Neural progenitor cell (in vitro differentiated cells): ENCODE measurements at regions not wholly inside any gene's neighbourhood (a gene's known extent, or its start where the extent isn't known, plus 50 kb on each side); places are given as distances from the start of the nearest gene placed in this dataset.

Experiments
- DNase-seq: peaks from one replicate; pipeline ENCODE4 v3.0.0-alpha.2; 2016; ENCODE audit warnings: low spot score
- H2AFZ ChIP-seq: fragments of 200-600 bp; sonication (generic); replicated peaks from 2 replicates; pipeline ENCODE4 v1.6.1; 2016; ENCODE audit warnings: antibody characterized with exemption
- H3F3A ChIP-seq: fragments of 200-600 bp; sonication (generic); 2 replicates; pipeline ENCODE4 v1.6.1; 2016; ENCODE audit warnings: antibody characterized with exemption, low read depth
- H3K27ac ChIP-seq: fragments of 200-600 bp; sonication (generic); 2 replicates; pipeline ENCODE4 v1.5.1; 2016; ENCODE audit warnings: mild to moderate bottlenecking
- H3K27me3 ChIP-seq: fragments of 200-600 bp; sonication (generic); 2 replicates; pipeline ENCODE4 v1.6.1; 2016; ENCODE audit warnings: mild to moderate bottlenecking, moderate library complexity
- H3K36me3 ChIP-seq: fragments of 200-600 bp; sonication (generic); 2 replicates; pipeline ENCODE4 v1.5.1; 2016
- H3K4me1 ChIP-seq: fragments of 200-600 bp; sonication (generic); 2 replicates; pipeline ENCODE4 v1.6.1; 2016; ENCODE audit warnings: mixed run types
- H3K4me2 ChIP-seq: fragments of 200-600 bp; sonication (generic); 2 replicates; pipeline ENCODE4 v1.6.1; 2016
- H3K4me3 ChIP-seq: fragments of 200-600 bp; sonication (generic); 2 replicates; pipeline ENCODE4 v1.5.1; 2016
- H3K79me2 ChIP-seq: fragments of 200-600 bp; sonication (generic); 2 replicates; pipeline ENCODE4 v1.6.1; 2016; ENCODE audit warnings: low read depth
- H3K9ac ChIP-seq: fragments of 200-600 bp; sonication (generic); 2 replicates; pipeline ENCODE4 v1.6.1; 2016
- H3K9me3 ChIP-seq: fragments of 200-600 bp; sonication (generic); 2 replicates; pipeline ENCODE4 v1.5.1; 2016; ENCODE audit warnings: low read depth
- H4K20me1 ChIP-seq: fragments of 200-600 bp; sonication (generic); 2 replicates; pipeline ENCODE4 v1.6.1; 2016; ENCODE audit warnings: low read depth
- H3K27ac Mint-ChIP-seq: 3 replicates; pipeline ENCODE4 v1.8.0; 2021; ENCODE audit warnings: mixed read lengths
- H3K27me3 Mint-ChIP-seq: 2 replicates; pipeline ENCODE4 v1.8.0; 2022; ENCODE audit warnings: low read depth, mild to moderate bottlenecking, inconsistent platforms, moderate library complexity, mixed read lengths; ENCODE audit not compliant: insufficient read depth
- H3K36me3 Mint-ChIP-seq: 3 replicates; pipeline ENCODE4 v1.8.0; 2021; ENCODE audit warnings: mixed read lengths
- H3K4me1 Mint-ChIP-seq: 3 replicates; pipeline ENCODE4 v1.8.0; 2021; ENCODE audit warnings: mixed read lengths
- H3K4me3 Mint-ChIP-seq: 3 replicates; pipeline ENCODE4 v1.8.0; 2021; ENCODE audit warnings: mild to moderate bottlenecking, moderate library complexity, mixed read lengths
- H3K9me3 Mint-ChIP-seq: 3 replicates; pipeline ENCODE4 v1.8.0; 2020; ENCODE audit warnings: mixed read lengths
- EZH2 ChIP-seq: fragments of 200-600 bp; sonication (generic); IDR thresholded peaks from 2 replicates; pipeline ENCODE4 v1.6.1; 2017; ENCODE audit warnings: antibody characterized with exemption, mild to moderate bottlenecking, moderate library complexity
- EZH2phosphoT487 ChIP-seq: fragments of 200-600 bp; sonication (generic); IDR thresholded peaks from 2 replicates; pipeline ENCODE4 v1.6.1; 2017; ENCODE audit warnings: antibody characterized with exemption
- TF ChIP-seq, protein P1 (sequence below): fragments of 200-600 bp; sonication (generic); IDR thresholded peaks from 2 replicates; pipeline ENCODE4 v1.5.1; 2017; ENCODE audit warnings: antibody characterized with exemption, mild to moderate bottlenecking

DNA sequence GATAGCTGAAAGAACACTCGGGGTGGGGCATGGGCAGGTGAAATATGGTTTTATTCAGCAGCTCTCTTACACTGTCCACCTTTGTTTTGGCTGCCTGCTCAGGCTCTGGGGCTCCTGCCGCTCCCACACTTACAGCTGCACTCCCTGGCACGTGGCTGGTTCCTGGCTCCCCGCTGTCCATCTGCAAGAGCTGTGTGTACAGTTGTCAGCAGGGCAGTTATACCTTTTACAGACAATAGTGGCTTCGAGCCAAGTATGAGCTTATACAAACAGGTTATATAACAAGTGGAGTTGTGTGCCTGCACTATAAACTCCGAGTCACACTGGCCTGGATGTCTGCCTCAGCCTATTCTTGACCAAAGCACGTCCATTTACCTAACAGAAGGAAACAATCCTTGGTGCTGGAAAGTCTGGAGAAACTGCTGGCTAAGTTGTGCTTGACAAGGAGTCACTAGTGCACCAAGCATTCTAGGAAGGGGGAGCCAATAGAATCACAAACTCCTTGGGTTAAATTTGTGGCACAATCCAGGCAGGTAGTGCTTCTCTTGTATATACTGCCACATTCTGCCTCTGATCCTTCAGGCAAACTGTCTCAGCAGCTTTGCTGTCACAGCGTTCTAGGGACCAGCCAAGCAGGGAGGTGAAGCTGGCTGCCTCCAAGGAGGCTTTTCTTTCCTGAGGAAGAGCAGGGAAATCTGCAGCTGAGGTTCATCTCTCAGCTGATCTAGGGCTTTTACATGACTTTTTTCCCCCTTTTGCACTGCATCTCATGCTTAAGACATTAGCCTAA is 68.2 kb downstream of the NHLRC3 start:
- Histone ChIP-seq H3K4me1 (peaks cover 14% of the 10 kb centered on the region), H3K27me3 (no peaks in the 10 kb centered on the region), H3K36me3 (no peaks in the 10 kb centered on the region), H3F3A (peaks cover 7% of the 10 kb centered on the region), H4K20me1 (no peaks in the 10 kb centered on the region), H3K79me2 (no peaks in the 10 kb centered on the region), H3K4me2 (no peak overlapping the region), H3K27ac (no peak overlapping the region), H2AFZ (peak overlapping the region; percentile 39), H3K9ac (no peak overlapping the region), H3K9me3 (no peaks in the 10 kb centered on the region), H3K4me3 (no peak overlapping the region)
- TF ChIP-seq EZH2phosphoT487 (no peak), EZH2 (no peak)
- TF ChIP-seq, protein P1, sequence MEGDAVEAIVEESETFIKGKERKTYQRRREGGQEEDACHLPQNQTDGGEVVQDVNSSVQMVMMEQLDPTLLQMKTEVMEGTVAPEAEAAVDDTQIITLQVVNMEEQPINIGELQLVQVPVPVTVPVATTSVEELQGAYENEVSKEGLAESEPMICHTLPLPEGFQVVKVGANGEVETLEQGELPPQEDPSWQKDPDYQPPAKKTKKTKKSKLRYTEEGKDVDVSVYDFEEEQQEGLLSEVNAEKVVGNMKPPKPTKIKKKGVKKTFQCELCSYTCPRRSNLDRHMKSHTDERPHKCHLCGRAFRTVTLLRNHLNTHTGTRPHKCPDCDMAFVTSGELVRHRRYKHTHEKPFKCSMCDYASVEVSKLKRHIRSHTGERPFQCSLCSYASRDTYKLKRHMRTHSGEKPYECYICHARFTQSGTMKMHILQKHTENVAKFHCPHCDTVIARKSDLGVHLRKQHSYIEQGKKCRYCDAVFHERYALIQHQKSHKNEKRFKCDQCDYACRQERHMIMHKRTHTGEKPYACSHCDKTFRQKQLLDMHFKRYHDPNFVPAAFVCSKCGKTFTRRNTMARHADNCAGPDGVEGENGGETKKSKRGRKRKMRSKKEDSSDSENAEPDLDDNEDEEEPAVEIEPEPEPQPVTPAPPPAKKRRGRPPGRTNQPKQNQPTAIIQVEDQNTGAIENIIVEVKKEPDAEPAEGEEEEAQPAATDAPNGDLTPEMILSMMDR = no peak
- no peak for DNase-seq
- Mint-ChIP-seq H3K9me3 (no peaks in the 10 kb centered on the region), H3K27me3 (peaks cover 3% of the 10 kb centered on the region), H3K27ac (peak overlapping the region; percentile 72), H3K4me1 (peaks cover 5% of the 10 kb centered on the region), H3K36me3 (no peaks in the 10 kb centered on the region), H3K4me3 (no peak overlapping the region)

GRCh38 chr13:39107561-39107960 is 69.3 kb downstream of the NHLRC3 start:
- no peaks in the 10 kb centered on the region for H3K27me3 ChIP-seq
- peaks cover under 1% of the 10 kb centered on the region for H3K9me3 Mint-ChIP-seq
- H3K4me1 ChIP-seq = peaks cover 14% of the 10 kb centered on the region

GRCh38 chr13:39108783-39109182 is 70.5 kb downstream of the NHLRC3 start:
- Histone ChIP-seq H3K36me3 (no peaks in the 10 kb centered on the region), H3K4me1 (peaks cover 15% of the 10 kb centered on the region), H3K27me3 (no peaks in the 10 kb centered on the region), H3K4me2 (no peak overlapping the region), H3K9ac (no peak overlapping the region), H4K20me1 (no peaks in the 10 kb centered on the region), H3K4me3 (no peak overlapping the region), H3K79me2 (no peaks in the 10 kb centered on the region), H3K9me3 (no peaks in the 10 kb centered on the region), H3F3A (peaks cover 8% of the 10 kb centered on the region), H3K27ac (no peak overlapping the region), H2AFZ (no peak overlapping the region)
- Mint-ChIP-seq H3K27me3 (peaks cover 6% of the 10 kb centered on the region), H3K4me1 (peaks cover 6% of the 10 kb centered on the region), H3K4me3 (no peak overlapping the region), H3K36me3 (no peaks in the 10 kb centered on the region), H3K9me3 (peaks cover 3% of the 10 kb centered on the region), H3K27ac (no peak overlapping the region)
- TF ChIP-seq EZH2 = no peak
- TF ChIP-seq EZH2phosphoT487 = no peak
- TF ChIP-seq, protein P1 = no peak
- DNase-seq = no peak

More at GRCh38 chr13:39107561-39107960, 69.3 kb downstream of the NHLRC3 start:
- Histone ChIP-seq H3K4me3 (no peak overlapping the region), H3K36me3 (no peaks in the 10 kb centered on the region), H2AFZ (no peak overlapping the region), H3K9ac (no peak overlapping the region), H3K79me2 (no peaks in the 10 kb centered on the region), H3F3A (peaks cover 8% of the 10 kb centered on the region), H3K9me3 (no peaks in the 10 kb centered on the region), H3K4me2 (no peak overlapping the region), H3K27ac (no peak overlapping the region), H4K20me1 (no peaks in the 10 kb centered on the region)
- DNase-seq = no peak
- no peak overlapping the region for H3K27ac Mint-ChIP-seq
- TF ChIP-seq, protein P1 = no peak
- TF ChIP-seq EZH2phosphoT487 (no peak), EZH2 (no peak)
- no peak overlapping the region for H3K4me3 Mint-ChIP-seq
- peaks cover 4% of the 10 kb centered on the region for H3K27me3 Mint-ChIP-seq
- H3K4me1 Mint-ChIP-seq = peaks cover 7% of the 10 kb centered on the region
- no peaks in the 10 kb centered on the region for H3K36me3 Mint-ChIP-seq
